ENCODE measurements at regions not wholly inside any gene's neighbourhood (a gene's known extent, or its start where the extent isn't known, plus 50 kb on each side); places are given as distances from the start of the nearest gene placed in this dataset.
A peak's percentile ranks its signal among the peaks of the same experiment; 100 is the strongest.

- TF ChIP-seq FOXM1 (IDR thresholded peaks at IDR 0.05; ENCODE audit: borderline replicate concordance, low read depth) (no peak), NFIC (IDR thresholded peaks at IDR 0.05) (no peak), TCF12 (IDR thresholded peaks at IDR 0.05; ENCODE audit: low read depth) (no peak), MAX (IDR thresholded peaks at IDR 0.05) (no peak), EGR1 (IDR thresholded peaks at IDR 0.05) (no peak), TEAD4 (IDR thresholded peaks at IDR 0.05) (no peak), TAF1 (IDR thresholded peaks at IDR 0.05; ENCODE audit: low read depth) (no peak), EP300 (IDR thresholded peaks at IDR 0.05; ENCODE audit: borderline replicate concordance) (no peak), REST (IDR thresholded peaks at IDR 0.05; ENCODE audit: low read depth) (no peak), CREB1 (IDR thresholded peaks at IDR 0.05; ENCODE audit: low read depth) (no peak)
These were observed 204.3 kb downstream of the ERCC6L2 start for GRCh38 chr9:96079779-96080178.

- TF ChIP-seq, protein P1, sequence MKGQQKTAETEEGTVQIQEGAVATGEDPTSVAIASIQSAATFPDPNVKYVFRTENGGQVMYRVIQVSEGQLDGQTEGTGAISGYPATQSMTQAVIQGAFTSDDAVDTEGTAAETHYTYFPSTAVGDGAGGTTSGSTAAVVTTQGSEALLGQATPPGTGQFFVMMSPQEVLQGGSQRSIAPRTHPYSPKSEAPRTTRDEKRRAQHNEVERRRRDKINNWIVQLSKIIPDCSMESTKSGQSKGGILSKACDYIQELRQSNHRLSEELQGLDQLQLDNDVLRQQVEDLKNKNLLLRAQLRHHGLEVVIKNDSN (IDR thresholded peaks at IDR 0.05): no peak
- TF ChIP-seq YY1 (IDR thresholded peaks at IDR 0.05; ENCODE audit: low read depth) (no peak), TAF1 (IDR thresholded peaks at IDR 0.05; ENCODE audit: low read depth) (no peak), CEBPB (IDR thresholded peaks at IDR 0.05) (peak; percentile 61), EP300 (IDR thresholded peaks at IDR 0.05; ENCODE audit: borderline replicate concordance) (no peak)
These were observed 203.5 kb downstream of the ERCC6L2 start for GRCh38 chr9:96078897-96079490.

DNA sequence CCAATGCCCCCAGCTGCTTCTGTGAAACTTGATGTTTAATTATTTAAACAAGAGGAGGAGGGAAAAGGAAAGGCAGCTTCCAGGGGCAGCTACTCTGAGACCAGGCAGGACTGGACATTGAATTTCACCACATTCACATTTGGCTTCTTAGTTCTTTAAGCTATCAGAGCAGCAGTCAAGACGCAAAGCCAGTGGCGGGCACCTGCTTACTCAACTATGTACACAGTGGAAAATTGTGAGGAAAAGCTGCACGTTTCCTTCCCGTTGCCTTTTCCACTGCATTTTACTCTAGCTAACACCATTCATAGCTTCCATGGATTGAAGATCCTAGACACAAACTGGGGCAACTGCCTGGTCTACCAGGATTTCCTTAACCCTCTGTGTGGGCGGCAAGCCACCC is 200.3 kb downstream of the ERCC6L2 start:
- no peak for TF ChIP-seq TCF12 (IDR thresholded peaks at IDR 0.05; ENCODE audit: low read depth)
- TF ChIP-seq TEAD4 (IDR thresholded peaks at IDR 0.05): no peak
- no peak for TF ChIP-seq YY1 (IDR thresholded peaks at IDR 0.05; ENCODE audit: low read depth)
- no peak for TF ChIP-seq FOXM1 (IDR thresholded peaks at IDR 0.05; ENCODE audit: borderline replicate concordance, low read depth)
- no peak for TF ChIP-seq EGR1 (IDR thresholded peaks at IDR 0.05)
- TF ChIP-seq CEBPB (IDR thresholded peaks at IDR 0.05): no peak
- TF ChIP-seq REST (IDR thresholded peaks at IDR 0.05; ENCODE audit: low read depth): no peak
- no peak for TF ChIP-seq NFIC (IDR thresholded peaks at IDR 0.05)
- TF ChIP-seq EP300 (IDR thresholded peaks at IDR 0.05; ENCODE audit: borderline replicate concordance): no peak
- TF ChIP-seq ZBTB7A (IDR thresholded peaks at IDR 0.05; ENCODE audit: low read depth): no peak
- no peak for TF ChIP-seq RAD21 (IDR thresholded peaks at IDR 0.05; ENCODE audit: low read depth)
- TF ChIP-seq, protein P1 (IDR thresholded peaks at IDR 0.05): no peak
- no peak for TF ChIP-seq MAX (IDR thresholded peaks at IDR 0.05)
- TF ChIP-seq CREB1 (IDR thresholded peaks at IDR 0.05; ENCODE audit: low read depth): no peak
- TF ChIP-seq TAF1 (IDR thresholded peaks at IDR 0.05; ENCODE audit: low read depth): no peak

GRCh38 chr9:96075111-96075510 is 199.6 kb downstream of the ERCC6L2 start:
- no peak for TF ChIP-seq TAF1 (IDR thresholded peaks at IDR 0.05; ENCODE audit: low read depth)
- no peak for TF ChIP-seq REST (IDR thresholded peaks at IDR 0.05; ENCODE audit: low read depth)
- TF ChIP-seq FOXM1 (IDR thresholded peaks at IDR 0.05; ENCODE audit: borderline replicate concordance, low read depth): no peak
- TF ChIP-seq YY1 (IDR thresholded peaks at IDR 0.05; ENCODE audit: low read depth): no peak
- TF ChIP-seq EGR1 (IDR thresholded peaks at IDR 0.05): no peak
- TF ChIP-seq CEBPB (IDR thresholded peaks at IDR 0.05): no peak
- no peak for TF ChIP-seq CREB1 (IDR thresholded peaks at IDR 0.05; ENCODE audit: low read depth)
- no peak for TF ChIP-seq MAX (IDR thresholded peaks at IDR 0.05)
- no peak for TF ChIP-seq NFIC (IDR thresholded peaks at IDR 0.05)
- no peak for TF ChIP-seq TEAD4 (IDR thresholded peaks at IDR 0.05)
- TF ChIP-seq, protein P1 (IDR thresholded peaks at IDR 0.05): no peak
- TF ChIP-seq ZBTB7A (IDR thresholded peaks at IDR 0.05; ENCODE audit: low read depth): no peak
- no peak for TF ChIP-seq EP300 (IDR thresholded peaks at IDR 0.05; ENCODE audit: borderline replicate concordance)
- no peak for TF ChIP-seq RAD21 (IDR thresholded peaks at IDR 0.05; ENCODE audit: low read depth)
- no peak for TF ChIP-seq TCF12 (IDR thresholded peaks at IDR 0.05; ENCODE audit: low read depth)

Data from Ishikawa (cell line).